HG02759 (cell line): ENCODE measurements at regions not wholly inside any gene's neighbourhood (a gene's known extent, or its start where the extent isn't known, plus 50 kb on each side); places are given as distances from the start of the nearest gene placed in this dataset.
"Not testable (repeated sequence)": the region's sequence is repeated elsewhere in the genome, so short reads cannot be mapped to it uniquely, and the experiment has no call there.

Experiments
- ATAC-seq: cut with Tn5 transposase; IDR thresholded peaks from one replicate; pipeline ENCODE4 v1.9.1; 2021; ENCODE audit warnings: mild to moderate bottlenecking, moderate library complexity; ENCODE audit not compliant: unreplicated experiment

DNA sequence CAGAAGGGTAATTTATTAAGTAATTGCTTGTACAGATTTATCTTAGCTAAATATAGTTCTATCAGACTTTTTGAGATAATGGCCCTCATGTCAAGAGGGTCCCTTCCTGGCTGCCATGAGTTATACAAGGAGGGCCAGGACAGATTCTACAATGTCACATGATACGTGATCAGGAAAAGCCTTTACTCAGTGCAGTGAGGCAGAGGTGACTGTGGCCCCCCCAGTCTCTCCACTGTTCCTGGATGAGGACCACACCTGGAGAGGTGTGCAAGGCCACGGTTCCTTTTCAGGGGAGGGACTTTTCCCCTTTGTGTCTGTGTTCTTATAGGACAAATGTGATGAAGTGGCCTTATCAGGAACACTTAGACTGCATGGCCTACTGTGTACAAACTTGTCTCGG, 54.3 kb upstream of the LRCH1 start:
- no peak for ATAC-seq

DNA sequence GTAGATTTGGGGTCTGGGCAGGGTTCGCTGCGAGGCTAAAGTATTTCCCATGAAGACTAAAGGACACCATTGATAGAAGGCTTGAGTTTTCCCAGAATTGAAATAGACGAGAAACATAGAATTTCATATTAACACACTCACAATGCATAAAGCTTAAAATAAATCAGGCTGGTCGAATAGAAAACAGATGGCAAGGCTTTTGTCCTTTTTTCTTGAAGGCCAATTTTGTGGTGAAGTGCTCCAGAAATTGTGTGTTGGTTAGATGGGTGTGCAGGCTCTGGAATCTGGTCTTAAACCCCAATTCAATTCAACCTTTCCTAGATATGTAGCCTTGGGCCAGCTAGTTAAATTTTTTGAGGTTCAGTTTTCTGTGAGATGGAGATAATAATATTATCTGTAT, 56.9 kb upstream of the LRCH1 start:
- no peak for ATAC-seq

DNA sequence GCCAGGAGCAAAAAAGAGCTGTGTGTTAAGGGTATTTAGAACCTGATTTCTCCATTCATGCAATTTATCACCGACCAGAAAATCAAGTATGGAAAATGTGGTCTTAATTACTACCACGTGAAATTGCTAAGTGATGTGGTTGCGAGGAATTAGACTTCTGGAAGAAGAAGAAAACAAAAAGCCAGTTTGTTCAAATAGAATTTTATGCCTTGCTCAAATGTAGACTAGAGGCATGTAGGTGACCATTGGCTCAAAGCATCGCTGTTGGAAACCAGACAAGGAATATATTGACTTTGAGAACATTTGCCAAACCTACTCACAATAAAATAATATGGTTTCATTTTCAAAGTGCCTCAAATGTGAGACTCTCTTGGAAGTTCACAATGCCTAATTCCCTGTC, 57.3 kb upstream of the LRCH1 start:
- no peak for ATAC-seq

DNA sequence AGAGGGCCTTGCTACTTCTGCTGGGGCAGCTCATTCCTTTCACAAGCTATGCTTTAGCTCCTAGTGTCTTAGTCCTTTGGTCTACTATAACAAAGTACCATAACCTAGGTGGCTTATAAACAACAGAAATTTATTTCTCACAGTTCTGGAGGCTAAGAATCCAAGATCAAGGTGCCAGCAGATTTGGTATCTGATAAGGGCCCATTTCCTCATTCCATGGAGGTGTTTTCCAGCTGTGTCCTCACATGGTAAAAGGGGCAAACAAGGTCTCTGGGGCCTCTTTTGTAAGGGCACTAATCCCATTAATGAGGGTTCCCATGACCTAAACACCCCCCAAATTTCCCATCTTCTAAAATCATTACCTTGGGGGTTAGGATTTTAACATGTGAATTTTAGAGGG, 57.9 kb upstream of the LRCH1 start:
- ATAC-seq = no peak

DNA sequence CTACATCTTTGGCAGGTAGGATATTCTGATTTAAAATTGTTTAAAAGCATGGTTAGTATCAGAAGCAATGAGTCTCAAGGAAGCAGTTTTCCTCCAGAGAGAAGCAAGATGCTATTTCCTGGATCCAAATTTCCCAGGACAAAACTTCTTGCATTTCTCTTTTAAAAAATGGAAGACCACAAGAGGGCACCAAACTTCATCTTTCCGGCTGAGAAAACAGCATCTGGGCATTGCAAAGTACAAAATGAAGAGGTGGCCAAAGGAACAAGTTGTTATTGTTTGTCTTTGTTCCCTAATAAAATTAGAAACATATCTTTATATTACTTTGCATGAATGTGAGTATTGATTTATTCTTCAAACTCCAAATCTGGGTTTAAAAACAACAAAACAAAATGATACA, 60.0 kb upstream of the LRCH1 start:
- ATAC-seq = no peak

DNA sequence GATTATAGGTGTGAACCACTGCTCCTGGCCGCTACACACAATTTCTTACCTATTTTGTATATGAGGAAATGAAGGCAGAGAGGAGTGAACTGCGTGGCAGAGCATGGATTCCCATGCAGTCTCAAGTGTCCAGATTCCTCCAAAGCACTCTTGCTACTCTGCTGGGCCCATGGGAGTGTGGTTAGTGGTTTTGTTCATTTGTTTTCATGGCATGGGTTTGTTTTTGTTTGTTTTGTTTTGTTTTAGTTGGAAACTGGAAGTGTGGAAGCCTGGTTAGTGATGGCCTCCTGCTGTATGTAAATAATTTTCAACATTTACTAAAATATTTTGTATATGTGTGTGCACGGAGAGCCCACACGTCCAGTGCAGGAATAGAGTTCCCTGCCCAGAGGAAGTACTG, 61.3 kb upstream of the LRCH1 start:
- no peak for ATAC-seq

DNA sequence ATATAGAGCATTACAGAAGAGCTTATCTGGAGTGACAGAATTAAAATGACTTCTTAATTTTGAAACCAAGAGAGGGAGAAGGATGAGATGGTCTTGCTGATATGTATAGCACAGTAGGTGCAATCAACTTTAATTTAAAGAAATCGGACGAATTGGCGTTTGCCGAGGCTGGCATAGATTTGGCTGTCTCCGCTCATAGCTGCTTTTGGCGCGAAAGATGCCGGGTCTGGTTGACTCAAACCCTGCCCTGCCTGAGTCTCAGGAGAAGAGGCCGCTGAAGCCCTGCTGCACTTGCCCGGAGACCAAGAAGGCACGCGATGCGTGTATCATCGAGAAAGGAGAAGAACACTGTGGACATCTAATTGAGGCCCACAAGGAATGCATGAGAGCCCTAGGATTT, 62.3 kb upstream of the LRCH1 start:
- ATAC-seq = not testable (repeated sequence)

DNA sequence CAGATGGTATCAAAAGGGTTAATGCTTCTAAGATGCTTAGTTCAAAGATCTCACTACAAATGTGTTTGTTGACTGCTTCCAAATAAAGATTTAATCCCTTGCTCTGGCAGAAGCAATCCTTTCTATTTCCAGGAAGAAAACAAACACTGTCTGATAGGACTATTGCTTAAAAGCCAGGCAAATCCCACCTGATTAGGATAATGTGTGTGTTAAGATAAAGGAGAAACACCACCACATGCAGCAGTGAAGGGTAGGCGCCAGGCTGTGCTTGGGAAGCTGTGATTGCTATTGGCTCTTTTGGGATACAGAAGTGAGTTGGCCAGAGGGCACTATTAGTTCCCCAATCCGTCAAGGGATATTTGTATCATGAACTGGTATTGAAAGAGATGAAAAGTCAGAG, 62.8 kb upstream of the LRCH1 start:
- no peak for ATAC-seq

DNA sequence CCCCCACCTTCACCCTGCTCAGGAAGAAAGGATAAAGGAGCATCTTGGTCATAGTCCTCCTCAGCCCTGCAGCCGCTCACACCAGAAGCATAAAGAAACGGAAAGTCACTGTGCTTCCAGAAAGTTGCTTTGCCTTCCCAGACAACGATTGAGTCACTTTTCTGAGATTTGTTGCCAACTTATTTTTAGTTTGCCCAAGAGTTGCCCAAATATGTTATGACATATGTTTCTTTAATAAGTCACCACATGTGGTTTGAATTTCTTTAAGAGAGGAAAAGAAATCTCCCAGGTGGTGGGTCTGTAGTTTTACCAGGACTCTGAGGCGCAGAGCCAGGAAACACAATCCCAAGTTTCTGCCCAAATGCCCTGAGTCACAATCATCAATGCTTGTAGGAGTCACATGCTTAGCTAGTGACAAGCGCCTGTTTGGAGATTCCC, 63.4 kb upstream of the LRCH1 start:
- ATAC-seq = no peak

DNA sequence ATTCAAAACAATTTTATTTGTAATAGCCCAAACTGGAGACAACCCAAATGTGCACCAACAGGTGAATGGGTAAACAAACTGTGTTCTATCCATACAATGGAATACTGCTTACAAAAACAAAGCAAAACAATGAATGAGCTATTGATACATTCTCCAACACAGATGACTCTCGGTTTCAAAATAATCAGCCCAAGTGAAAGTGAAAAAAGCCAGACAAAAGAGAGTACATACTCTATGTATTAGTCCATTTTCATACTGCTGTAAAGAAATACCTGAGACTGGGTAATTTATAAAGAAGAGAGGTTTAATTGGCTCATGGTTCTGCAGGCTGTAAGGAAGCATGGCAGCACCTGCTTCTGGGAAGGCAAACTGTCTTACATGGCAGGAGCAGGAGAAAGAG, 65.2 kb upstream of the LRCH1 start:
- ATAC-seq = no peak

DNA sequence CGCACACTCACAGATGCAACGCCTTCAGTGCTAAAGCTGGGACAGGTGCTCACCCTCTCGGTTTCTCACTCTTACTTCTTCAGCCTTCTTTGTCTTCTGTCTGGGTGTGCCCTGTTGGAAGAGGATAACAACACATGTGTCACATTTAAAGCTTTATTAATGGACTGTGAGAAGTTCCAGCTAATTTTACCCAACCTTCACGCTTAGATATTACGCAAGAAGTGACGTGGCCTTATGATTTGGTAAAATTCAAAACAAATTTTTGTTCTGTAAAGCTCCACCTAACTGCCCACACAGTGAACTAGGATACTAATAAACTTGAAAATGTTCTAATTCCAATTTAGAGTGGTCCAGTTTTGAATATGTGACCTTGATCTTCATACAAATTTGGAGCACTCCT, 66.7 kb upstream of the LRCH1 start:
- no peak for ATAC-seq

DNA sequence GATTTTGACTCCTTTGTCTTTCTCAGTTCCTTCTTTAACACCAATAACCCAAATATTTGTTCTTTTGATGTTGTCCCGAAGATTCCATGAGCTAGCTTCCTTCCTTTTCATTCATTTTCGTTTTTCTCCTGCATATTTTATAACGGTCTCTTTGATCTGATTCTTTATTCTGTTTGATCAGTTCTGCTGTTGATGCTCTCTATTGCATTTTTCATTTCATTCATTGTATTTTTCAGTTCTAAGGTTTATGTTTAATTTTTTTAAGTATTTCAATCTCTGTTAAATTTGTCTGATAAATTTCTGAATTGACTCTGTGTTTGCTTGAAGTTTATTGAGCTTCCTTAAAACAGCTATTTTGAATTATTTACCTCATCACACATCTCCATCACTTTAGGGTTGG, 68.4 kb upstream of the LRCH1 start:
- ATAC-seq = no peak

DNA sequence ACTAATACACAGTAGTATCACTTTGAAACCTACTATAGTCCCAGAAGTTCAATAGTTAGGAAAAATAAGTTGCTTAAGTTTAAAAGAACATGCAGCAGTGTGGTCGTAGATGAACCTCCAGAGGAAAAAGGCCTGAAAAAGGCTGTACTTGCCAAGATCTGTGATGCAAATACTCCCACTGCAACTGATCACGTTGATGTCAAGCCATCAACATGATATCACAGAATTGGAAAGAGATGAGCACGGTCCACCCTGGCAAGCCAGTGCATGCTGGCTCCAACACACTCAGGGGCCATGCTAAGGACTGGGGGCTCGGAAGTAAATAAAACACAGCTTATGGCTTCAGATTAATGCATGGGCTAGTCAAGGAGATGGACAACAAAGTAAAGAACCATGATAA, 71.8 kb upstream of the LRCH1 start:
- no peak for ATAC-seq

DNA sequence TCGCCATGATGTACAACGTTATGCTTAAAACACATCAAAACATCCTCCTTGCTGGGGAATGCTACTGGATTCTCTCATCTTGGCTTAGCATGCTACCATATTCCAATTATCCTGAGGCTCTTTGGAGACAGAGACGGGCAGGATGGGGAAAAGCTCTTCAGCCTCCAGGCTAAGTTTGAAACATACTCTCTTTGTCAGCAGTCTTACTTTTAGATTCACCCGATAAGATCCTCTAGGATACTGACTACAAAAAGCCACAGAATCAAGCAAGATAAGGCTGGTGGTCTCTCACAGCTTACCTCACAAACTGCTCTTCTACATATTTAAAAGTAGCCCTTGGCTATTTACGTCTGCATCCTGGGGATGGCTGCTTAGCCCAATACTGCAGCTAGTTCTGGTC, 72.8 kb upstream of the LRCH1 start:
- no peak for ATAC-seq

DNA sequence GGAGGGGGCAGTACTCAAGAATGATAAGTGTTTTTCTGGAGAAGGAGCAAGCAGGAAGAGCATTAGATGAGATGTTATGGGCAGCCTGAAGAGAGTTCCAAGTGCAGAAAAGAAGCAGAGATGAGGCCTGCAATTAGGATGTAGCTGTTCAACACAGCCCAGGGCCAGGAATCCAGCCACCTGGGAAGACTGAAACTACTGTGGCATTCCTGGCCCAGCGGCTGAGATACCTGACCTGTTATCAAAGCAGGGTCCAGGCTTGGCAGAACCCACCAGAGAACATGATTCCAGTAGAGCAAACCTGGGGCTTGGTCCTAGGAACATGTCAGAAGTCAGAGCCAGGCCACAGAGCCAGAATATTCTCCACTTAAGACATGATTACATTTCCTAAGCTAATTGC, 73.3 kb upstream of the LRCH1 start:
- ATAC-seq = no peak

DNA sequence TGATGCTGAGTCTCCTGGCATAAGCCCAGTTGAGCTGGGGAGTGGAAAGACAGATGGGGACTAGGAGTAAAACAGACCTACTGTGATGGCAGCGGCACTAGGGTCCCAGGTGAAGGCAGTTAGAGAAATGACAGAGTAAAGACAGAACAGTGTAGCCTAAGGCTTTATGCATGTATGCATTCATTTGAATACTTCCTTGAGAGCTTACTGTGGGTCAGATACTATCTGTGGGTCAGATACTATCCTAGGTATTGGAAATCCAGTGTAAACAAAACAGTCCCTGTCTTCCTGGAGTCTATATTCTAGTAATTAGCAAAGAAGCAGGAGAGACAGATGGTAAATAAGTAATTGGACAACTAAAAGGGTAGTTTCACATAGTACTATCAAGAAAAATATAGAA, 73.7 kb upstream of the LRCH1 start:
- no peak for ATAC-seq

DNA sequence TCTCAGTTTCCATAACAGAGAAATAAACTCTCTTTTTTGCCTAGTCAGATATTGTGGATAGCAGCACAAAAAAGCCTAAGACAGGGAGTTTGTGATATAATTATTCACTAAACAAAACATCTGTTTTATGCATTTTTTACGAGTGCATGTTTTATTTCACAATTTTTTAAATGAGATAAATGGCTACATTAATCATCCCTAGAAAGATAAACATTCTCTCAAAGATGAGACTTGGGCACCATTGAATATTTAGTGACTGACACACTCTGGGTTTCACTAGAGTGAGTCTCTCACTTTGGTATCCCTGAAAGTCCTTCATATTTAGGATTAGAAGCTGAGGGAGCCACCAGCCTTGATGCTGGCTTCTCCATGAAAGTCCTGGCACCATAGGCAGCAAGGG, 74.3 kb upstream of the LRCH1 start:
- ATAC-seq = no peak

DNA sequence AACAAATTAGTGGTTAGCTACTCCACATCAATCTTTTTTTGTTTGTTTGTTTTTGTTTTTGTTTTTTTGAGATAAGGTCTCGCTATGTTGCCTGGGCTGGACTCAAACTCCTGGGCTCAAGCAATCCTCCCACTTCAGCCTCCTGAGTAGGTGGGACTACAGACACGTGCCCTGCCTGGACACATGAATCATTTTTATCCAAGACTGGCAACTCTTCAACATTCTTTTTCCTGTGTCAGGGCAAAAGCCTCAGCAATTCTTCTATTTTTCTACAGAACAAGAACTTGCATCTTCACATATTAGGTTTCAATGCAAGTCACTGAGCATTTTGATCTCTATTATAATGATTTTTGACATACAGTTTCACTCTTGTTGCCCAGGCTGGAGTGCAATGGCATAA, 76.8 kb upstream of the LRCH1 start:
- ATAC-seq = no peak

DNA sequence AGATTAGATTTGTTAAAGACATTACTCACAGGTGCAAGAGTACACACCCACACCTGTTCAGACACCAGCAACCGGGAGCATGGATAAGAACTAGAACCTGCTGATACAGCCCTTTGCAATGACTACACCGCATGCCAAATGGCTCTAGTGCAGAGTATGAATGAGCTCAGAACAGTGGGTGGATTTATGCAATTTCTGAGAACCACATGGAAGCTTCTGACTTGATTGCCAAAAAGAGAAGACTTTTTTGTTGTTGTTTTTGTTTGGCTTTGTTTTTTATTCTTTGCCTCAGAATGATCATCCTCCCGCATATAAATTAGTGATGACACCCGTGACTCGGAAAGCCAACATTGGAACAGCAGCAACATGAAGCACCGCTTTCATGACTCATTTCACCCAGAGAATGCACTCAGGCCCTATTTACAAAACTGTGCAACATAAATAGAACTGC, 77.4 kb upstream of the LRCH1 start:
- no peak for ATAC-seq

DNA sequence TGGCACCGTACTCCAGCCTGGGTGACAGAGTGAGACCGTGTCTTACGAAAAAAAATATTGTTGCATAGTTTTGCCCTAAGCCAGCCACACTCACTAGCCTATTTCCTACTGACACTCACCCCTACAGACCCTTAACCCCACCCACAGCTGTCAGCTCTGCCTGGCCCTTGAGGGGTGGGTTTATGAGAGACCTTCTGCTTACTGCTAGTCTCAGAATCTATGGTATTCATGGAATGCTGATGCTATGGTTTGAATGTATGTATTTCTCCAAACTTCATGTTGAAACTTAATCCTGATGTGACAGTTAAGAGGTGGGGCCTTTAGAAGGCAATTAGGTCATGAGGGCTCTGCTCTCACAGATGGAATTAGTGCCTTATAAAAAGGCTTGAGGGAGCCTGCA, 79.2 kb upstream of the LRCH1 start:
- no peak for ATAC-seq

DNA sequence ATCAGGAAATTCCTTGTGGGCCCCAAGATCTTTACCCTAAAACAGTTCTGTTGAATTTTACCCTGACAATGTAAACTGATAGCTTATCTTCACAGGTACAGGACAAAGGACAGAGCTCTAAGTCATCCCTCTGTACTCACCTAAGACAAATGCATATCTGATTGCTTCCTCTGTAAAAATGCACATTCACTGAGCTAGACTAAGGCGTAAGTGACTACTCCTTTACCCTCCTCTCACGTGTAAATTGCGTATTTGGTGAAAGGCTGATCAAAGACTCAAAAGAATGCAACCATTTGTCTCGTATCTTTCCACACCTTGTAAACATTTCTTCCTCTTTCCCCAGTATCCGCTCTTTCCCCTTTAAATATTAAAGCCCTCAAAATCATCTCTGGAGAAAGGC, 80.6 kb upstream of the LRCH1 start:
- no peak for ATAC-seq

DNA sequence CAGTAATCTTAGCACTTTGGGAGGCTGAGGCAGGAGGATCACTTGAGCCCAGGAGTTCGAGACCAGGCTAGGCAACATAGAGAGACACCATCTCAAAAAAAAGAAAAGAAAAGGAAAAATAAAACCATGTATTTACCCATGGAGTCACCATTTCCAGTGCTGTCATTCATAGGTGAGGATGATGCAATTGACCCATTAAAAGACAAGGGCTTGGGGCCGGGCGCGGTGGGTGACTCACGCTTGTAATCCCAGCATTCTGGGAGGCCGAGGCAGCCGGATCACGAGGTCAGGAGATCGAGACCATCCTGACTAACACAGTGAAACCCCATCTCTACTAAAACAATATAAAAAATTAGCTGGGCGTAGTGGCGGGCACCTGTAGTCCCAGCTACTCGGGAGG, 82.6 kb upstream of the RUBCNL start:
- not testable (repeated sequence) for ATAC-seq

DNA sequence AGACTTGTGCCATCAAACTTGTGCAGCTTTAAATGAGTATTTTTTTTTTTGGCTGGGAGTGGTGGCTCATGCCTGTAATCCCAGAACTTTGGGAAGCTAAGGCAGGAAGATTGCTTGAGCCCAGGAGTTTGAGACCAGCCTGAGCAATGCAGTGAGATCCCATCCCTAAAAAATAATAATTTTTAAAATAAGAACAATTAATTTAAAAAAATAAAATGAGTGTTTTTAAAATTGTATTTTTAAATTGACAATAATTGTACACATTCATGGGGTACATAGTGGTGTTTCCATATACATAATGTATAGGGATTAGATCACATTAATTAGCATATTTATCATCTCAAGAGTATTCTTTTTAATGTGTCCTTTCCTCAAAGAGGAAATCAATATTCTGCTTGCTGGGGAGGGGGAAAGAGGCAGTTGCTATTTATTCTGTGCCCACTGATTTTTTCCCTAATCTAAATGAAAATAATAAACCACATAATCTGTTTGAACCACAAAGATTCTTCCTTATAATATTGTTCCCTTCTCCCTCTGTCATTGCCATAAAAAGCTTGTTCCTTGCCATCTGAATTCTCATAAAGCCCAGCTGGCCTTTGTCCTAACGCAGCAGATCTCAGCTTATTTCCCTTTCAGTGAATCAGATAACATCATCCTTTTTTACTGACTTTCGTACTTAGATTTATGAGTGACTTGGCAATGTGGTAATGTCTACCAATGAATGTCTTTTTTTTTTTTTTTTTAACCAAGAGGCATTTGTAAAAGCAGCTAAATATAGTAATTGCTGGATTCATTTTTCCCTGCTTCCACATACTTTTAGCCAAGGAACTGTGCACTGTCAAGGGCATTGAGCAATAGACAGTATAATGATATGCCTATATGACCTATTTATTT, 81.8 kb upstream of the RUBCNL start:
- ATAC-seq = no peak
